ENCODE measurements at regions not wholly inside any gene's neighbourhood (a gene's known extent, or its start where the extent isn't known, plus 50 kb on each side); places are given as distances from the start of the nearest gene placed in this dataset.
A peak's percentile ranks its signal among the peaks of the same experiment; 100 is the strongest.
"Not testable (repeated sequence)": the region's sequence is repeated elsewhere in the genome, so short reads cannot be mapped to it uniquely, and the experiment has no call there.

GRCh38 chr1:177669161-177669560 is 300.7 kb downstream of the SEC16B start:
- no peak for ATAC-seq (replicated peaks in 6 of 8)
- Histone ChIP-seq H3K4me3 (no peak overlapping the region), H3K27ac (no peak overlapping the region), H3K4me1 (replicated peaks in 1 of 2) (no peaks in the 10 kb centered on the region)
- in situ Hi-C loops (cut with MboI; ENCODE audit: low pct_unique_long_range_greater_than_20kb in 2 of 9, low sequenced_read_pairs in 9 of 9, unreplicated experiment in 9 of 9): loop anchor here in 1 of 9 experiments (25.0 kb wide), 1 partner anchor 107 kb away; no protein-coding TSS in a partner anchor
- WGBS, 10 experiments: 86 to 89% (median 89%) methylated on average over 1 of the region's 1 CpG; no CpG with 5 or more reads in 7 of the 10 experiments

- Histone ChIP-seq H3K27ac (no peak overlapping the region), H3K4me3 (no peak overlapping the region), H3K4me1 (replicated peaks in 1 of 2) (no peaks in the 10 kb centered on the region)
- no peak for ATAC-seq (replicated peaks in 6 of 8)
- in situ Hi-C loops (cut with MboI; ENCODE audit: low pct_unique_long_range_greater_than_20kb in 2 of 9, low sequenced_read_pairs in 9 of 9, unreplicated experiment in 9 of 9): loop anchor here in 1 of 9 experiments (25.0 kb wide), 1 partner anchor 104 kb away; no protein-coding TSS in a partner anchor
- WGBS, 10 experiments: 0 to 94% (median 82%) methylated on average over 1 to 2 of the region's 2 CpGs; no CpG with 5 or more reads in 4 of the 10 experiments
Observed at GRCh38 chr1:177665935-177666334, 303.9 kb downstream of the SEC16B start.

GRCh38 chr1:177664742-177665141 is 305.1 kb downstream of the SEC16B start:
- H3K27ac ChIP-seq; H3K4me3 ChIP-seq; H3K4me1 ChIP-seq (replicated peaks in 1 of 2): not testable (repeated sequence)
- WGBS, 10 experiments: 0 to 93% (median 77%) methylated on average over 1 to 4 of the region's 4 CpGs; no CpG with 5 or more reads in 1 of the 10 experiments
- in situ Hi-C loops (cut with MboI; ENCODE audit: low pct_unique_long_range_greater_than_20kb in 2 of 9, low sequenced_read_pairs in 9 of 9, unreplicated experiment in 9 of 9): loop anchor here in 1 of 9 experiments (25.0 kb wide), 1 partner anchor 102 kb away; no protein-coding TSS in a partner anchor
- ATAC-seq (replicated peaks in 6 of 8): peak in 2 of 8 experiments; percentile 57 to 69

GRCh38 chr1:177660188-177660587 is 309.7 kb downstream of the SEC16B start:
- Histone ChIP-seq H3K4me1 (replicated peaks in 1 of 2) (no peaks in the 10 kb centered on the region), H3K4me3 (no peak overlapping the region), H3K27ac (no peak overlapping the region)
- ATAC-seq (replicated peaks in 6 of 8): no peak
- in situ Hi-C loops (cut with MboI; ENCODE audit: low pct_unique_long_range_greater_than_20kb in 2 of 9, low sequenced_read_pairs in 9 of 9, unreplicated experiment in 9 of 9): loop anchor here in 1 of 9 experiments (25.0 kb wide), 1 partner anchor 98 kb away; no protein-coding TSS in a partner anchor
- 0 to 98% (median 89%) methylated on average over 1 to 5 of the region's 5 CpGs; no CpG with 5 or more reads in 3 of the 10 experiments for WGBS, 10 experiments

DNA sequence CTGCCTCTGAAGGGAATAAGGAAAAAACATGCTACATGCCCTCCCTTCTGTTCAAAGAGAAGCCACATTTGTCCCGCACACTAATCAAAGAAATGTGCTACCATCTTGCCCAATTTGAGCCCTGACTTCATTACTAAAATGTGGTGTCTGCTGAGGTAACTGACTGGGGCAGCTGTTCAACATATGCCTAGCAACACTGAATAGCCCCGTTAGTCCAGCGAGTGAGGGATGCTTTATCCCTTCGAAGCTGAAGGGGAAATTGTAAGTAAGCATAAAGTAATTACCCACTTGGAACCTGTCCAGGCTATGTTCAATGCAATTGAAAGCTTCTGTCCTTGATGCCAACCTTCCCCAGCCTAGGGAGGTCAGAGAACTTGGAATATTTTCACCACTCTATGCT is 310.6 kb downstream of the SEC16B start:
- in situ Hi-C loops (cut with MboI; ENCODE audit: low pct_unique_long_range_greater_than_20kb in 2 of 9, low sequenced_read_pairs in 9 of 9, unreplicated experiment in 9 of 9): loop anchor here in 1 of 9 experiments (25.0 kb wide), 1 partner anchor 97 kb away; no protein-coding TSS in a partner anchor
- no peaks in the 10 kb centered on the region for H3K4me1 ChIP-seq (replicated peaks in 1 of 2)
- WGBS, 10 experiments: 0 to 100% (median 70%) methylated on average over 1 to 4 of the region's 4 CpGs; no CpG with 5 or more reads in 1 of the 10 experiments
- no peak overlapping the region for H3K27ac ChIP-seq
- H3K4me3 ChIP-seq: no peak overlapping the region
- peak in 1 of 8 experiments; percentile 19 for ATAC-seq (replicated peaks in 6 of 8)

DNA sequence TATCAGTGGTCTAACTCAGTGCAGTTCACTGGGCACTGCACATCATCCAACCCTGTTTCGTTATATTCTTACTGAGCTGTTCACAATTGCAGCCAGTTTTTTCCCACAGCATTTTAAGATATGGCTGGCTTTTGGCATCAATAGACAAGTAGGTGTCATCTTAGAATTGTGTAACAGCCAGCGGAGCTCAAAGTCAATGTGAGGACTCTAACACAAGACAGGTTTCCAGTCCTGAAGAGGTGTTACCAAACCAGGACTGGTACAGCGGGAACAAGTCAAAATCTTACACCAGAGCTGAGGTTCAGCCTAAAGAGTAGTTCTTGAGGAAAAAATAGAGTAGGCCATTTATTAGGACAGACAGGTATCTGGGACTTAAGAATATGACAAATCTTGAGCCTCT is 313.3 kb downstream of the SEC16B start:
- ATAC-seq (replicated peaks in 6 of 8): no peak
- no peak overlapping the region for H3K27ac ChIP-seq
- 0 to 100% (median 88%) methylated on average over 1 to 3 of the region's 3 CpGs; no CpG with 5 or more reads in 2 of the 10 experiments for WGBS, 10 experiments
- no peak overlapping the region for H3K4me3 ChIP-seq
- in situ Hi-C loops (cut with MboI; ENCODE audit: low pct_unique_long_range_greater_than_20kb in 2 of 9, low sequenced_read_pairs in 9 of 9, unreplicated experiment in 9 of 9): loop anchor here in 1 of 9 experiments (25.0 kb wide), 1 partner anchor 94 kb away; no protein-coding TSS in a partner anchor
- H3K4me1 ChIP-seq (replicated peaks in 1 of 2): no peaks in the 10 kb centered on the region

GRCh38 chr1:177650947-177651346 is 318.9 kb downstream of the SEC16B start:
- peak in 1 of 8 experiments; percentile 32 for ATAC-seq (replicated peaks in 6 of 8)
- in situ Hi-C loops (cut with MboI; ENCODE audit: low pct_unique_long_range_greater_than_20kb in 2 of 9, low sequenced_read_pairs in 9 of 9, unreplicated experiment in 9 of 9): loop anchor here in 1 of 9 experiments (25.0 kb wide), 1 partner anchor 89 kb away; no protein-coding TSS in a partner anchor
- Histone ChIP-seq H3K4me3 (no peak overlapping the region), H3K27ac (no peak overlapping the region), H3K4me1 (replicated peaks in 1 of 2) (no peaks in the 10 kb centered on the region)
- WGBS, 10 experiments: 0 to 48% (median 38%) methylated on average over 2 to 3 of the region's 3 CpGs; no CpG with 5 or more reads in 1 of the 10 experiments

GRCh38 chr1:177648731-177649265 is 321.1 kb downstream of the SEC16B start:
- Histone ChIP-seq H3K4me3 (no peak overlapping the region), H3K27ac (no peak overlapping the region), H3K4me1 (replicated peaks in 1 of 2) (no peaks in the 10 kb centered on the region)
- WGBS, 10 experiments: 0 to 95% (median 56%) methylated on average over 1 to 6 of the region's 6 CpGs
- ATAC-seq (replicated peaks in 6 of 8): no peak
- in situ Hi-C loops (cut with MboI; ENCODE audit: low pct_unique_long_range_greater_than_20kb in 2 of 9, low sequenced_read_pairs in 9 of 9, unreplicated experiment in 9 of 9): no loop called here

GRCh38 chr1:177648138-177648537 is 321.7 kb downstream of the SEC16B start:
- Histone ChIP-seq H3K4me3 (no peak overlapping the region), H3K4me1 (replicated peaks in 1 of 2) (no peaks in the 10 kb centered on the region), H3K27ac (no peak overlapping the region)
- ATAC-seq (replicated peaks in 6 of 8): no peak
- in situ Hi-C loops (cut with MboI; ENCODE audit: low pct_unique_long_range_greater_than_20kb in 2 of 9, low sequenced_read_pairs in 9 of 9, unreplicated experiment in 9 of 9): no loop called here
- WGBS, 10 experiments: 40 to 89% (median 71%) methylated on average over 1 of the region's 1 CpG; no CpG with 5 or more reads in 6 of the 10 experiments

DNA sequence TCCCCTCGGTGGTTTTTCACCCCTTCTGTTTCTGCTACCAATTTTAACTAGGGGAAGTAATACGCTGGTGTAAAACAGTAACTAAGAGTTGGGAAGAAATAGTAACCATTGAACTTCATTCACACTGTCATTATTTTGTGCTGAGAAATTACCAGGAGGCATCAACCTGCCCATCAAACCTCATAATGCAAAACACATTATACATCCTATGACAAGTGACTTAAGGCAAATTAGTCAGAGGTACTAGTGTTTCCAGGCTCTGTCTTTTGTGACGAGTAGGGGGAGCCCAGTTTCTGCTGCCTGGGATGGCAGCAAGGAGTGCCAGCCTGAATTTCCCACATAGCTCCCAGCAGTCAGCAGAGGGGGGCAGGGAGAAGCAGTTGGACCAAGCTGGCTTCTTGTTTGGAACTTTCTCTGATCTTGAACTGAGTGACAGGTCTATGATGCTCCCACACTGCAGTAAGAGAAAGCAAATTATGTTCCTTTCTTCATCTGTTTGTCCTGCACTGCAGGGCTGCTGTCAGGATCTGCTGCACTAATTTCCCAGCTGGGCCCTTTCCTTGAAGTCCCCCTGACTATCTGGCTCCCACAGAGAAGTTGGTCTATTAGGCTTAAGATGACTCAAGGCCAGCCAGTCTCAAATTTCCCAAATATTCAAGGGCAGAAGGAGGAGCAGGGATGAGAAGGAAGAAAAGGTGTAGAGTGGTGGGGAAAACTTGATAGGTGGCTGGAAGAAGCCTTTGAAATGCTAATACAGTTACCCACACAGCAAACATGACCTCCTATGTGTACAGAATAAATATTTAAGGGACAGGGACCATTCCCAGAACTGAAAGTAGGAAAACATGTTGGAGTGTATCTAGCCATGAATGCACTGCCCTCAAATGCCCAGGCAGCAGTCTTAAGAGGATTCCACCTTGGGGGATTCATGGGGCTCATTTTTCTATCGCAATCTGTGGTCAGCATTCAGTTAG is 322.8 kb downstream of the SEC16B start:
- ATAC-seq (replicated peaks in 6 of 8): no peak
- Histone ChIP-seq H3K4me1 (replicated peaks in 1 of 2) (no peaks in the 10 kb centered on the region), H3K27ac (no peak overlapping the region), H3K4me3 (no peak overlapping the region)
- WGBS, 10 experiments: 10 to 100% (median 67%) methylated on average over 1 to 4 of the region's 4 CpGs
- in situ Hi-C loops (cut with MboI; ENCODE audit: low pct_unique_long_range_greater_than_20kb in 2 of 9, low sequenced_read_pairs in 9 of 9, unreplicated experiment in 9 of 9): no loop called here

- Histone ChIP-seq H3K27ac (no peak overlapping the region), H3K4me3 (no peak overlapping the region), H3K4me1 (replicated peaks in 1 of 2) (no peaks in the 10 kb centered on the region)
- in situ Hi-C loops (cut with MboI; ENCODE audit: low pct_unique_long_range_greater_than_20kb in 2 of 9, low sequenced_read_pairs in 9 of 9, unreplicated experiment in 9 of 9): no loop called here
- WGBS, 10 experiments: 30 to 94% (median 82%) methylated on average over 1 to 6 of the region's 6 CpGs; no CpG with 5 or more reads in 1 of the 10 experiments
- no peak for ATAC-seq (replicated peaks in 6 of 8)
Observed at GRCh38 chr1:177645491-177646190, 324.2 kb downstream of the SEC16B start.

DNA sequence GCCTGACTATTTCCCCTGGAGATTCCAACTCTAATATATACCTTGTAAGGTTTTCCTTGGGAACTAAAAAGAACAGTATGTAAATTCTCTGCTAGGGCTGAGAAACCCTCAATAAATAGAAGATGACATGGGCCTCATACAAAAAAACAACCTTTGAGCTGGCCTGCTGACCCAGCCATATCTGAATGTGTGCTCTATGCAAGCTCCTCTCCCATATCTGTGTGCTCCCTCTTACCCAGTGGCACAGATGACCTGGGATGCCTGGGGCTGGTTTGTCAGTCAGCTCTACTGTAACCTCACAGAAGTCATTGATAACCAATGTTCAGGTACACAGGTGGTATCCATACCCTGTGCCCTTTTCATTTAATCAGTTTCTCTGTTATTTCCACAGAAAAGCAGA is 329.2 kb downstream of the SEC16B start:
- no peak for ATAC-seq (replicated peaks in 6 of 8)
- Histone ChIP-seq H3K27ac (no peak overlapping the region), H3K4me1 (replicated peaks in 1 of 2) (no peaks in the 10 kb centered on the region), H3K4me3 (no peak overlapping the region)
- in situ Hi-C loops (cut with MboI; ENCODE audit: low pct_unique_long_range_greater_than_20kb in 2 of 9, low sequenced_read_pairs in 9 of 9, unreplicated experiment in 9 of 9): no loop called here

Measured in motor neuron (in vitro differentiated cells).